CD1c-positive myeloid dendritic cell (primary cell): ENCODE measurements at regions not wholly inside any gene's neighbourhood (a gene's known extent, or its start where the extent isn't known, plus 50 kb on each side); places are given as distances from the start of the nearest gene placed in this dataset.
"Not testable (repeated sequence)": the region's sequence is repeated elsewhere in the genome, so short reads cannot be mapped to it uniquely, and the experiment has no call there.

Source experiments
- DNase-seq: peaks from one replicate; pipeline ENCODE4 v3.0.0-alpha.2; 2016; ENCODE audit errors: extremely low spot score

DNA sequence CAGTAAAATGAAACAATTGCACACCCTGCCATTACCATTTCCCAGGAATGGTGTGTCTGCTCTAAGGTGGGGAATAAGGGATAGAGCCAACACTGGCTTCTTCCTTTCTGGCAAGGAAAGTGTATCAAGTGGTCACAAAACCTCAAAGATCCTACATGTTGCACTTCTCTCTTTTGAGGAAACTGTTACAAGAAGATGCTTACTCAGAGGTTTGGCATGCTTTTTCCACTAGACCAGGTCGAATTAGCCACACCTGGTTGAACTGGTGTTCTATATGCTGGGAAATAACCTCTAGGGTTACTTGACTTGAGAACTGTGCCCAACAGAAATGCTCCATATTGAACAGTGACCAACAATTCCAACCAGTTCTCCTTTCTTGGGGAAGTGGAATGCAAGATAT is 102.9 kb downstream of the LRRN1 start:
- no peak for DNase-seq

DNA sequence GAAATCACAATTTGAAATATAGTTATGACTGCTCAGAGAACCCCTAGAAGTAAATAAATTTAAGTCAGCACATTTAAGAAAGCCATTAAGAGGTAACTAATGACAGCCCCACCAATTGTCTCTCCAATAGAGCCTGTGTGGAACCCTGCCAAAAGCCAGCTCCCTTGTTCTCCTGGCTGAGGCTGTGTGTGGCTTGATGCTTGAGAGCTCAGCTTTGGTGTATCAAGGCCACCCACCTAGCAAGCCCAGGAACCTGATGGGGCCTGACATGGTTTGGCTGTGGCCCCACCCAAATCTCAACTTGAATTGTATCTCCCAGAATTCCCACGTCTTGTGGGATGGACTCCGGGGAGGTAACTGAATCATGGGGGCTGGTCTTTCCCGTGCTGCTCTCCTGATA is 106.9 kb downstream of the LRRN1 start:
- no peak for DNase-seq

DNA sequence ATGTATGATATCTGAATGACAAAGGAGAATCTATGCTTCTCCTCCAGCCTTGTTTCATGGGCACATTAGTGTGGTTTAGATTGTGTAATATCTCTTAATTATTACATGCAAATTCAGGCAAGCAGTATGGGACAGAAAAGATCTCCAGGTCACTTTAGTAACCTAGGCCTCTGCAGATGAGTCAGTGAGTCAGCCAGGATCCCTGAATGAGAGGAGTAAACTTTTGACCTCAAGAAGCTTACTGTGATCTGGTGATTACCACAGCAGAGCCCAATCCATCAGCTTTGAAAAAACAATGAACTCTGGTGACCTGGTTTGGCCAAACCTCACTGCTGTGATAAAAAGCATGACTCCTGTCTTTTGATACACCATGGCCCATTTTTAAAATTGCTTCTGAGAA is 107.8 kb downstream of the LRRN1 start:
- no peak for DNase-seq

DNA sequence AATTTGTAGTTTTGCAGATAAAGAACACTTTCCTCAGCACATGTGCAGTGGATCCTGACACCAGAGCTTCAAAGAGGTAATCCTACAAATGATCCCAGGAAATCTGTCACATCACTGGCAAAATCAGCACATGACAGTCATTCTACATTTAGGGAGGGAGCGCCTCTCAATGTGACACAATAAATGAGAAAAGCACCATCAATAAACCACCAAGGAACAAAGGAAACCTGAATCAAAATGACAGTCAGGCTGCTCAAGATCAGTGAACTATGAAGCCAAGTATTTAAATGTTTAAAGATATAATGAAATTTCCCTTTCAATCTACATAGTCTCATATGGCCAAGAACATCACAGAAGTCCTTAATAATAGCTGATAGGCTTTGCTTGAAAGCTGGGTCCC is 119.5 kb downstream of the LRRN1 start:
- DNase-seq, result no peak

DNA sequence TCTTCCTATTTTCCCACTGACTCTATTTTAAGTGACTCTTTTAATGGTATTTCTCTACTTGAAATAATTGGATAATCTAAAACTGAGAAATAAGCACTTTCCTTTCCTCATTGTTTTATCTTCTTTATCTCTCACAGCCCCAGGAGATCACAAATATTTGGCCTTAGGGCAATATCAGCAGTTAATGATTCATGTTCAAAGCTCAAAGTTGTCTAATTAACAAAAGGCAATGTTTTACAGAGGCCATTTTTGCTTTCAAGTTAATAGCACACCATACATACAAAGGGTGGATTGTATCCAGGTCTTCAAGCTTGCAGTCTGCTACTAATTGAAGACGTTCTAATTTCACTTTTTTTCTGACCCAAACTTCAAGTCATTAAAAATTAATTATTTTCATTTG is 120.1 kb downstream of the LRRN1 start:
- DNase-seq, result no peak

DNA sequence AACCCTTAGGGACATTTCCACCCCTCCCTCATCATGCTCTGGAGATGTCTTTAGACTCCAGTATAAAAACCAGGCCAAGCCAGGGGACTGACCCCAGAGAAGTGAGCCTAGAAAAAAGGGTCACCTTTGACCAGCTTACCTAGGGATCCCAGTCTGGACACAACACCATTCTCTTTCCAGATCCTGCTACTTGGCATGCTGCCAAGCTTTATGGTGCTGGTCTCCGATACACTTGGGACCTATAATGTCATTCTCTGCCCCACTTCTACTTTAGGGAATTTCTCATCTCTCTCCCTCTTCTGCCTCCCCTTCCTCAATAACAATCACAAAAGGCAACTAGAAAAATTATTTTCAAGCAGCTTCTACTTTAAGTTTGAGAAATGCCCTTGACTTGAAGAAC is 124.4 kb downstream of the LRRN1 start:
- no peak for DNase-seq

DNA sequence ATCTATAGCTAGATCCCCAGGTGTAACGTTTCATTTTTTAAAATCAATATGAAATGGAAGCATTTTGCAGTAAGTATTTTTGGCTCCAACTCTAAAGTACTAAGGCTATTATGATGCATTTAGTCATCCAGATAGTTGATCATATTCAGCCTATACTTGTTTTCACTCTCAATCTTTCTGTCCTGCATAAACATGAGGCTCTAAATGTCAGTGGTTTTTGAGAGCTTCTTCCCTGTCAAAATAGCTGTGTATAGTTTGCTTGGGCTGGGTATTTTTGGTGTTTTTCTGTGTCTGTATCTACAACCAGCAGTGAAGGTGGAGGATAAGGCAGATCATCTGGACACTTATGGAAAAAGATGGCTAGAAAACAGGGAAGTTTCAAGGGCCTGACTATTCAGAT is 128.0 kb downstream of the LRRN1 start:
- DNase-seq, result no peak

DNA sequence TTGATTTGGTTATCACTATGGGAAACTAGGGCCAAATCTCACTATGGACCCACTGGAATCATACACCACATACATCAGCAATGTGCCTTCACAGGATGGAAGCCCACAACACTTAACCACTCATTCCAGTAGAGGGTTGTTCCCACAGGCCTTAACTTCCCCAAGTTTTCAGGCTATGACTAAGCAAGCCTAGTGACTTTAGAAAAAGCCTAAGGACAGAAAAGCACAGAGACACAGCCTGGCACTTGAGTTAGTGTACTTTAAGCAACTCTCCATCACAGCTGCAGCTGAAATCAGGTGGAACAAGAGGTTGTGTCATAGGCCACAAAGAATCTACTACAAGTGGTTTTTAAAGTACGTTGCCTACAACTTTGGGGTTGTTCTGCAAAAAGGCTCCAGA is 128.7 kb downstream of the LRRN1 start:
- DNase-seq, result no peak

DNA sequence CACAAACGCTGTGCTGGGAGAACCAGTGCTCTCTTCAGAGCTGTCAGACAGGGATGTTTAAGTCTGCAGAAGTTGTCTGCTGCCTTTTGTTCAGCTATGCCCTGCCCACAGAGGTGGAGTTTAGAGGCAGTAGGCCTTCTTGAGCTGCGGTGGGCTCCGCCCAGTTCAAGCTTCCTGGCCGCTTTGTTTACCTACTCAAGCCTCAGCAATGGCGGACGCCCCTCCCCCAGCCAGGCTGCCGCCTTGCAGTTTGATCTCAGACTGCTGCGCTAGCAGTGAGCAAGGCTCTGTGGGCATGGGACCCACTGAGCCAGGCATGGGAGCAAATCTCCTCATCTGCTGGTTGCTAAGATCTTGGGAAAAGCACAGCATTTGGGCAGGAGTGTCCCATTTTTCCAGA is 142.1 kb downstream of the LRRN1 start:
- not testable (repeated sequence) for DNase-seq

DNA sequence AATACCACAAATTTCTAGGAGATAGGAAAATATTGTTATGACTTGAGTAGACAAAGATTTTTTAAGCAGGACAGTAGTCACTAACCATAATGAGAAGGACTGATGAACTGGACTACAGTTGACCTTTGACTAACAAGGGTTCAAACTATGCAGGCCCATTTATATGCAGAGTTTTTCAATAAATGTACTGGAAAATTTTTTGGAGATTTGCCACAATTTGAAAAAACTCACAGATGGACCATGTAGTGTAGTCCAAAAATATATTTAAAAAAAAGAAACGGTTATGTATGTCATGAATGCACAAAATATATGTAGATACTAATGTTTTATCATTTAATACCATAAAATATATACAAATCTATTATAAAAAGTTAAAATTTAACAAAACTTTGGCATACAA is 151.8 kb downstream of the LRRN1 start:
- DNase-seq, result no peak

DNA sequence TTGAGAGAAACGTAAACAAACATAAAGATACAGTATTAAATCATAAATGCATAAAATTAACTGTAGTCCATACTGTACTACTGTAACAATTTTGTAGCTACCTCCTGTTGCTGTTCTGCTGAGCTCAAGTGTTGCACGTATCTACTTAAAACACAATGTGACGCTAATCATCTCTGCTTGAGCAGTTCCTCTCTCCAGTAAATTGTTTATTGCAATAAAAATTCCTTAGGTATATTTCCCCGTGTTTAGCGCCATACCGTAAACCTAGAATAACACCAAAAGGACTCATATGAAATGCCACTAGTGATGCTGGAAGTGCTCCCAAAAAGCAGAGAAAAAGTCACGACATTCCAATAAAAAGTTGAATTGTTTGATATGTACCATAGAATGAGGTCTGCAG is 152.3 kb downstream of the LRRN1 start:
- no peak for DNase-seq

DNA sequence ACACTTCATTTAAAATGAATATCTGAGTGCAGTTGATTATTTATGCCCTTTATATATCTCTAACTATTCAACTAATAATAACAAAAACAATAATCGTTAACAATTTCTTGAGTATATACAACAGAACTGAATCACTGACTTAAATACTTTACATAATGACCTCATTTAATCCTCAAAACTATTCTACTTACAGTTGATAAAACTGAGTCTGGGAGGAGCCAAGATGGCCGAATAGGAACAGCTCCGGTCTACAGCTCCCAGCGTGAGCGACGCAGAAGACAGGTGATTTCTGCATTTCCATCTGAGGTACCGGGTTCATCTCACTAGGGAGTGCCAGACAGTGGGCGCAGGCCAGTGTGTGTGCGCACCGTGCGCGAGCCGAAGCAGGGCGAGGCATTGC is 163.6 kb downstream of the LRRN1 start:
- DNase-seq, result not testable (repeated sequence)

DNA sequence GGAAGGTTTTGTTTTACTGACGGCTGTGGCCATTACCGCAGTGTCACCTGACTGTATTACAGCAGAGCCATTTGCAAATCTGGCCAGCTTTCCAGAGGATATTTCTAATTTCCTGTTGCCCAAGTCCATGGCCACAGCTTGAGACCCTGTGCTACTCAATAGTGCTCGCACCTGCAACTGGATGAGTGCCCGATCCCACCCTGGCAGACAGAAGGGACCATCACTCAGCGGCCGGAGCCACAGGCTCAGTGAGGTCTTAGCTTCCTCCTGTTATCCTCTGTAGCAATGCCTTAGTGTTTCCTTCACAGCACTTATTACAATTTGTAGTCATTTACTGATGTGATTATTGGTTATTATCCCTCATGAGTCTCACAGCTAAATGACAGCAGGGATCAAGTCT is 184.8 kb downstream of the LRRN1 start:
- DNase-seq, result no peak

DNA sequence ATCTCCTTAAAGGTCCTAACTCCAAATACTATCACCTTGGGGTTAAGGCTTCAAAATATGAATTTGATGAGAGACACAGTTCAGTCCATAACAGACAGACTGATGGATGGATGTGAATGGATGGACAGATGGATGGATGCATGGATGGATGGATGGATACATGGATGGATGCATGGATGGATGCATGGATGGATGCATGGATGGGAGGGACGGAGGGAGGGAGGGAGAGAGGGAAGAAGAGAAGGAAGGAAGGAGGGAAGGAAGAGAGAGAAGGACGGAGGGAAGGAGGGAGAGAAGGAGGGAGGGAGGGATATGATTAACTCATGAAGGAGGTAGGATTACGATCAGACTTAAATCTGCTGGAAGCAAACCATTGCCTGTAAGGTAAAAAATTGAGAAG is 192.4 kb downstream of the LRRN1 start:
- no peak for DNase-seq

DNA sequence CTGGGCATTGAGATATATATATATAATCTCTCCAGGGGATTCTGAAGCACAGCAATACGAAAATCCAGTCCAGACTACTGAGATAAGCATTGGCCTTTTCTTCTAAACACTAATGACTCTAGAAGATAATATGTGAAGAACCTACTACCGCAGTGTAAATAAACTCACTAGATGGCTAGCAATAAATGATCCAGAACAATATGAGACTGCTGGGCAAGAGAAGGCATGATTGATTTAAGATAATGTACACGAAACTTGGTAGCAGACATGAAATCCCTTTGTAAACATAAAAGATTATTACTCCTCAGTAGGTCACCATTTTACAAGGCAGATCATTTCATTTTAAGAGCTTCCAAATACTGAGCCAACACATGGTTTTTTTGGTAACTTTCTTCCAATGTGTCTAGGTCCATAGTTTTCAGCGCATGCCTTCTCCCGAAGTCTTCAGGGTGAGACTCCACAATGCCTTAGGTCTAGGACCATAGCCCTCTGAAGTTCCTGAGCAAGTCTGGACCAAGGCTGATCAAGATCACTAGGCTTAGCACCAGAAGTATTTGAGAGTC is 193.2 kb downstream of the LRRN1 start:
- no peak for DNase-seq

DNA sequence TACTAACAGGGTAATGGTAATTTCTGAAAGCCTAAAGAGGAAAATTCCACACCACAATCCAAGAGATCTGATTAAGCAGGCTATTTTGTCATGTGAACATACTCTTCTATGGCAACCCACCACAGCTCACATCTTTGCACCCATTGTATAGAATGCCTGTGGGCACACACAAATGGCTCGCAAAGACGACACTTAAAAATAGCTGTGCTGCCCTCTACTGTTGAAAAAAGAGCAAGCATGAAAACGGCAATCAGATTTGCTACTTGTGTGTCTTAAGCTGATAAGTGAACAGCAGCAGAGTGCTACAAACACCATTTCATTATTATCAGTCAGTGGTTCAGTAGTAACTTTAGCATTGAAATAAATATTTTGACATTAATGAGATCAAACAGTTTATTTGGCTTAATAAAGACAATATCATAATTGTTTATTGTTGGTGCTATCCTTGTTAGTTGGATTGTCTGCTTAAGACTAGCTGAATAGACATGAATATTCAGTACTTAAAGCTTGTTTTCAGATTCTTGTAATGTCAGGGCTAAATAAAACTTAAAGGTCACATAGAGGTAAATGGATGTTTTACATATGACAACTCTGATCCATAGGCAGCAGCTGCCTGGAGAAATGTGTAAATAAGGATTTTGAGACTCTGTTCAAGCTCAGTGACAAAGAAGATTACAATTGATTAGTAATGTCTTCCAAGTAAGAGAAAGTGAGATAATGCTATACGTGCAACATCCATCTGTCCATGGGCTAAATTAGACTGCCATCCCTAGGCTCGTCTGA is 199.1 kb downstream of the LRRN1 start:
- peak; percentile 49 for DNase-seq

DNA sequence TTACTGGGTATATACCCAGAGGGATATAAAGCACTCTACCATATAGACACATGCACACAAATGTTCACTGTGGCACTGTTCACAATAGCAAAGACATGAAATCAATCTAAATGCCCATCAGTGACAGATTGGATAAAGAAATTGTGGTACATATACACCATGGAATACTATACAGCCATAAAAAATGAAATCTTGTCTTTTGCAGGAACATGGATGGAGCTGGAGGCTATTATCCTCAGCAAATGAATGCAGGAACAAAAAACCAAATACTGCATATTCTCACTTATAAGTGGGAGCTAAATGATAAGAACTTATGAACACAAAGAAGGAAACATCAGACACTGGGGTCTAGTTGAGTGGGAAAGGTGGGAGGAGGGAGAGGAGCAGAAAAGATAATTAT is 200.1 kb downstream of the LRRN1 start:
- not testable (repeated sequence) for DNase-seq

DNA sequence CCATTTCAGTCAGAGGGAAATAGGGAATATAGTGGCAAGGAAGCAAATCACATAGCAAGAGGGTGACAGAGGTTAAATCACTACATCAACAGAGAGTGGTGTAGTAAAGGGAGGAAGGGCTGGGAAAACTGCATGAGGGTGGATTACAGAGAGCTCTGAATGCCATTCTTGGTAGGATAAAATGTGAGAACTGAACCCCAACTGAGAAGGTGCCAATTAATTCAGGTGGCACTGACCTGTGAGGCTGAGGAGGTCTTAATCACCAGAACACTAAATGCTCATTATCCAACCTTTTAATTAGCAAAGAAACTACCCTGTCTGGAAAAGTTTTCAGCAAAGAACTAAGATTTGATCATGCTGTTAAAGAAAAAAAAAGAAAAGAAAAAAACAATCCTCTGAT is 202.7 kb downstream of the LRRN1 start:
- no peak for DNase-seq

DNA sequence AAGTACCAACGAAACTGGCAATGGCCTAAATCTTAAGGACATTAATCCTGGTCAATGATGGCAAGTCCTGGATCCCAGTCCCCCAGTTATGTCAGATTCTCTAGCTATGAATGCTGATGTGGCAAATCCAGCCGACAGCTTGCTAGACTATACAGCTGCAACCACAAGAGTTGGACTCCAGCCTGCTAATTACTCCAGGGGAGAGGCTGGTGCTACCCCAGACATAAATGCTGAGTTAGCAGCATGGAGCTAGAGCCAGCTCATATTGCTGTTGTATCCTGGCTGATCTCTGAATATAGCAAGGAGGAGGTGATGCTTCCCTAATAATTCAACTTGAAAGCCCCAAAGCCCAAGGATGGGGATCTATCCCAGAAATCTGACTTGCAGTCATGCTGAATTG is 207.1 kb downstream of the LRRN1 start:
- DNase-seq, result no peak

DNA sequence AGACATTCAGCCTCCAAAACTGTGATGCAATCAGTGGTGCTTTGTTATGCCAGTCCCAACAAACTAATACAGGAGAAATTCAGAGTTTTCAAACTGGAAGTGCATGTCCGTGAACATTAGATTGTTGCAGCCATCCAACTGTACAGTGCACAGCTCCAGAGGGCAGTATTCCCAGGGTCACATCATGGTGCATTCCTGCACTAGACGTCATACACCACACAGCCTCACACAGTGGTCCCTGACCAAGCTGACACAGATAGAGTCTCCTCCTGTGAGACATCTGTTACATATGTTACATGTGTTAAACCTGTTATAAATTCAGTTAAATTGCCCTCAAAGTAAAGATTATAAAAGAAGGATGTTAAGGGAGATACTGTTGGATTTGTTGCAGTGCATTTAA is 209.0 kb downstream of the LRRN1 start:
- DNase-seq, result no peak

DNA sequence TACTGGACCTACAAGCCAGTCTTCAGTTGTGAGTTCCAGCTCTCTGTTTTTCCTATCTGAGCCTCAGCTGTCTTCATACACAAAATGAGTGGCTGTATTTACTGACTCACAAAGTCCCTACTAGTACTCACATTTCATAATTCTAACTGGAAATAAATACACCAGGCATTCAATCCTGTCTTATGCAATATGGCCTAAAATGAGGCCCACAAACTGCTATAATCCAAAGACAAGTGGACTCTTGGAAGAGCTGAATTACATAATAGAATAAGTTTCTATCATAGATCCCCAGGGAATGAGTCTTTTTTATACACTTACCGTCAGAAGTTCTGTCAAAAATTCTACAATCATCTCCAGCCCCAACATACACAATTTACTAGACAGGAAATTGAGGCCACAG is 211.9 kb downstream of the LRRN1 start:
- DNase-seq, result no peak

DNA sequence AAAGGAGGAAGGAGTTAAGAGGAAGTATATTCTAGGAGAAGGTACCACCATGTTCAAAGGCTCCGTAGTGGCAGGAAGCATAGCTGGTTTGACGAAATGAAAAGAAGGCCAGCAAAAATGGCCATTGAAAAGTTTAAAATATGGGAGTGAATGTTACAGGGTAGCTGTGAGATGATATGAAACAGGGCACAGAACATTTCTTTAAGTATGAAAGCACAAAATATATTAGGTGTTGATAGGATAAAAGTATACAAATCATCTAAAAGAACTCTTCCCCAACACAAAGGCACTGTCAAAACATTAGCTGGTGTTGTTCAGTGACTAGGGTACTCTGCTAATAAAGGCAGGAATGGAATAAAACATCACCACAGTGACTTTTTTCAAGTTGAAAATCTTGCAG is 216.2 kb downstream of the LRRN1 start:
- no peak for DNase-seq

DNA sequence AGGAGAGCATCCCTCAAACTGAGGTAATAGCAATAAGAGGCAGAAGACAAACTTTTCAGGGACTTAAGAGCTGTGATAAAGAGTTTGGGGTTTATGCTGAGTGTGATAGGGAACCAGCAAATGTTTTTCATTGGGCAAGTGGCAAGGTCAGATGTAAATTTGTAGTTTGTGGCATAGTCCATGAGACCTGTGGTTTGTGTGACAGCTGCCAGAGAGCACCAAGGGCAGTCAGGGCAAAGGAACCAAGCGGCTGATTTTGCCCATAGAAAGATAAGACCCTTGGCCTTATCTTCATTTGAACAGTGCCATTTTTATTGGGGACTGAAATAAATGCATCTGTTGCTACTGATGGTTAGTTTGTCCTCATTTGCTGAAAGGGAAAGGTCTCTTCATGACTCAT is 220.3 kb downstream of the LRRN1 start:
- DNase-seq, result no peak

DNA sequence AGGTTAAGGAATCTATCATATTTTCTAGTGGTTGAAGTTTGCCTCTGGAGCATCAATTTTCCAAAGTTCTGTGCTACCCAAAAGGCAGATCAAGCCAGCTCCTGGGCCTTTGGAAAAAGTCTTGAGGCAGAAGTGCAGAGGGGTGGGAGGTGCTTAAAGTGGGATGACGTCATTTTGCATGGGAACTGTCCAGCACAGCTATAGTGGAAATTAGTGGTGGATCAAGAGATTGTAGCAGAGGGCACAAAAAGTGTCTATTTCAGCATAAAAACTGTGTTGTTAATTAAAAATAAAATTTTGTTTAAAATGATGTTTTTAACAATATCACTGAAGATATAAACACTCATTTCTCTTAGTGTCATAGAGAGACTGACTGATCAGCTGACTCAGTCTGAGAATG is 221.9 kb downstream of the LRRN1 start:
- DNase-seq, result no peak
